Activated CD4-positive, CD25-positive, alpha-beta regulatory T cell treated with anti-CD3 and anti-CD28 coated beads, Interleukin-2, amount 50 U/mL, for 24 hours (primary cell): ENCODE measurements at regions not wholly inside any gene's neighbourhood (a gene's known extent, or its start where the extent isn't known, plus 50 kb on each side); places are given as distances from the start of the nearest gene placed in this dataset.

Experiments used
- ATAC-seq, 2 donors: fragments of 150-1000 bp; cut with Tn5 transposase; one replicate each; pipeline ENCODE4 v1.10.0; 2021; ENCODE audit warnings: mild to moderate bottlenecking in 1 of 2, moderate library complexity in 1 of 2

DNA sequence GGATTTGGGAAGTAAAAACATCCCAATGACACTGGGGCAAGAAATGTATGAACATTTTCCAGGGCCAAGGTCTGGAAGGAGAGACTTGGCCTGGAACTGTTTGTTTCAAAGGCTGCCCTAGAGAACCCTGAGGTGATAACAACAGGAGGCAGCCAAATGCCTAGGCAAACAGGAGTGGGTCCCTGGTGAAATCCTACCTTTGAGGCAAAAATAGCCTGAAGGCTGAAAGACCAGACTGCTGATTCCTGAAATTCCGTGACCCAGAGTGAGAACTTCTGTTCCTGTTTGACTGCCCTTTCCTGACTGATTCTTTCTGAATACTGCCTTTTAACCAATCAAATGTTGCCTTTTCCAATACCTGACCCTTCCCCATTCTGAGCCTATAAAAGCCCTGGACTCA lies 196.4 kb downstream of the NSUN3 start:
- ATAC-seq, result no peak

DNA sequence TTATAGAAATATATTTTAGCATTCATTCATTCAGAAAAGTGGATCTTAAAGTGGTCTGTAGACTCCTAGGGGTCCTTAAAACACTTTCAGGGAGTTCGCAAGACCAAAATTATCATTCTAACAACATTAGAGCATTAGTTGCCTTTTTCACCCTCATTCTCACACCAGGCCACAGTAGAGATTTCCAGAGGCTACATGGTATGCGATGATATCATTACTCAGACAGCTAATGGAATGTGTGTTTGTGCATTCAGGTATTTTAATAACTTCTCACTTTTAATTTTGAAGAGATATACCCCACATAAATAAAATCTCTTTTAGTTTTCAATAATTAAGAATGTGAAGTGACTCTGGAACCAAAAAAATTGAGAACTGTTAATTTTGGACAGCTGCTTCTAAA lies 206.9 kb downstream of the NSUN3 start:
- no peak for ATAC-seq

DNA sequence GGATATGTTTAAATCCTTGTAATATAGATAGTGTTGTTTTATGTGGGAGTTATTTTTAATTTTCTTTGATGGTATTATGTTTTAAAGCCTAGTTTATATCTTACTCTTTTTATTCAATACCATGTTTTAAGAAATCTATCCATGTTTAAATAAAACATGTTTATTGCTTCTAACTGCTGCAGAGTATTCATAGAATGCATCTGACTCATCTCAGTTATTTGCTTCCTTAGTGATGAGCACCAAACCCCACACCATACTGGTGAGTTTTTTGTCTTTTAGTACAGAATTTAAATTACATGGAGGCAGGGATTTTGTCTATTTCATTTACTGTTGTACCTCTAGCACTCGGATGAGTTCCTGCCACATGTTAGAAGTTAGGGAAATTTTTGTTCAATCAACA lies 209.2 kb downstream of the NSUN3 start:
- no peak for ATAC-seq

DNA sequence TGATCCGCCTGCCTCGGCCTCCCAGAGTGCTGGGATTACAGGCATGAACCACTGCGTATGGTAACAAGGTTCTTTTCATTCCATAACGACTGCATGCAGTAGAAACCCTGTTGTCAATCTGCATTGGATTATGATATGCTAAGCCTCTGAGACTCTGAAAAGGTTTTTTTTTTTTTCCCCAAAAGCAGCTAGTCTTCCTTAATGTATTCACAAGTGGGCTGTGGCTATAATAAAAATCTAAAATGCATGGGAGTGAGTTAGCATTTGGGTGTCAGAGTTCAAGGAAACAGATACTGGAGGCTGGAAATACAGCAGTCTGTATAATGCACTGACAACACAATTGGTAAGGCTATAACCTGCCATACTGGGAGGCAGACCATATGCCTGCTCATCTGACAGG lies 218.1 kb downstream of the NSUN3 start:
- no peak for ATAC-seq

DNA sequence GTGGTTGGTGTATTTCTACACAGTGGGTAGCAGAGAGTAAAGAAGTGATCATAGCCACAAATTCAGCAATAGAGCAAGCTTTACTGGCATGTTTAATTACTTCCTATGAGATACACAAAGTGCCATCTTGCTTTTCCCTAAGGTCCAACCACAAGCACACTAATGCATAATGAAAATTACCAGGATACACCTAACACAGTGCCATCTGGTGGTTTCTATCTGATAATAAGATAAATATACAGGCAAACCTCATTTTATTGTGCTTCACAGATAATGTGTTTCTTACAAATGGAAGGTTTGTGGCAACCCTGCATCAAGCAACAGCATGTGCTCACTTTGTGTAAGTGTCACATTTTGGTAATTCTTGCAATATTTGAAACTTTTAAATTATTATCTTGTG lies 223.0 kb downstream of the NSUN3 start:
- ATAC-seq, result no peak

DNA sequence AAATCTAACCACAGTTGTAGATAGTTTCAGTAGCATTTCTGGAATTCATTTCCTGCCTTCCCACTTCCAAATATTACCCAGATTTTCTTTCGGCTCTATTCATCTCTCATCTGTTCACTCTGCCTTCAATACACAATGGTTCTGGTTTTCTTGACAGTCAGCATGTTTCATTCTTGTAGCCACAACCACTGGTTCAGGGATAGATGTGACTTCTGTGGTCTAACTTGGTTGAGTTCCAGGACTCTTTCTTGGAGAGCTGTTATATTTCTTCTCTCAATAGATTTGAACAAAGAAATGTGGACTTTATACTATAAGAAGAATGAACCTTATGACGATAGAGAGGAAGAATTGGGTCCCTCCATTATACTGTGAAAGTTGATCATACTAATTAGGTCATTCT lies 228.8 kb downstream of the NSUN3 start:
- ATAC-seq, result no peak

DNA sequence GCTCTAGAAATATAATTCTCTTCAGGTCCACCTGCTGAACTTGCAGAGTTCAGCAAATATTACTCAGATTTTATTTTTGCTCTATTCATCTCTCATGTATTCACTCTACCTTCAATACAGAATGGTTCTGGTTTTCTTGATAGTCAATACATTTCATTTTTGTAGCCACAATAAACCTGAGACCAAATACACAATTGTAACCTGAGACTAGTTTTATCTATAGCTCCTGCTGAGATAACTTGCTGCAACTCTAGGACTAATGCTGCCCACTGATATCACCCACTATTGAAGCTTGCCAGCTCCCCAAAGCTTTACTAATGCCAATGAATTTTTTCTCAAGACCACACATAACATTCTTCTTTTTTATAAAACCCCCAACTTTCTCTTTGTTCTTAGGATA lies 229.3 kb downstream of the NSUN3 start:
- no peak for ATAC-seq

DNA sequence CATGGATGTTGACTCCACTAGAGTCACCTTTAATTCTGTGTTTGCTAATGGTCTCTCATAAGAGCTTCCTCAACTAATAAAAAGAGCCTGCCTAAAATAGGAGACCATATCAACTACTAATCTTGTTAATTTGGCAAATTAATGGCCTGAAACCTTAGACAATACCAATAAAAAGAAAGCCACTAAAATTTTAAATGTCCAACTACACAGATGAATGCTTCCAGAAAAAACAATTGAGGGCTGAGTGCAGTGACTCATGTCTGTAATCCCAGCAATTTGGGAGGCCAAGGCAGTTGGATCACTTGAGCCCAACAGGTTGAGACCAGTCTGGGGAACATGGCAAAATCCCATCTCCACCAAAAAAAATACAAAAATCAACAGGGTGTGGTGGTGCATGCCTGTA lies 230.9 kb downstream of the NSUN3 start:
- no peak for ATAC-seq

DNA sequence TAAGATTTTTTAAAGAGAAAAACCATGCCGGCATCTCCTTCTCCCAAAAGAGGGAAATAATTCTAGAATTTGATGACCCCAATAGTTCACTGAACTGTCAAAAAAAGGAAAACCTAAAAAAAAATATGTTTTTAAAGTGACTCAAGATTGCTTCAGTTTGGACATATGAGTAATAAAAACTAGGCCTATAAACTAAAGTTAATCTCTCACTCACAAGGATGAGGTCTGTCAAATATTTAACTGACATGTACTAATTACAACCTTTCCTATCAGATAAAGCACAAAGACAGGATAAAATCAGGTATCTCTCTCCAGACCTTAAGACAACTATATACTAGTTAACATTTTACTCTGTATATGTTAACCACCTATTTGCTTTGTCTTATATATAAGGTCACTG lies 231.9 kb downstream of the NSUN3 start:
- ATAC-seq, result no peak

DNA sequence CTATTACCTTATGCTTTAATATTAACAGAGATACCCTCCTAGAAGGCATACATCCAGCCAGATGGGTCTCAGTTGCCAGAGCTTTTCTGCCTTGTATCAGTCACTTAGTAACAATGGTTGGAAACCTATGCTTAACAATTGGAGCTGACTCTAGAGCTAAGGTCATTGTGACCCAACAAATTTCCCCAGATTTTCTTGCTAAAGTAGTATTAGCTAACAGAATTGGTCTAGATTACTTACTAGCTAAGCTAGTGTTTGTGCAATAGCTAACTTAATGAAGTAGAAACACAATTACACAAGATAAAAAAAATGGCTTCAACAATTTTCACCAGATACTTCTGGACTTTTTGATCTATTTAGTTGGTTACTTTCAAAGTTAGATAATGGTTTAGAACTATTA lies 236.9 kb downstream of the NSUN3 start:
- no peak for ATAC-seq

DNA sequence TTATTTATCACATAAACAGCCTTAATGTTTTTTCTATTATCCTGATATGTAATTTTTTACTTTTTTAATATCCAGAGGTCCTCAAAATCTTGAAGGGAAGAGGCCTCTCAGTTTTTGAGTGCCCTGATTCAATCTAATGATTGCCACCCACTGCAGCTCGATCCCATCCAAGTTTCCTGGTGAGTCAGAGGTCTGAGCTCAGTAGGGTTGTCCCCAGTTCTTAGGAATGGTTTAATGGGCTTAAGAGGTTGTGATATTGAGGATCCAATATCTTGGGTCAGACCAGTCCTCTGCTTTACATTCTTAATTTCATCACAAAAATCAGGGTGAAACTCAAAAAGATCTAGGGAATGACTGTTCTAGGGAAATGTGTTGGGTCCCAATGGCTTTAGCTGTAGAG lies 238.5 kb downstream of the NSUN3 start:
- ATAC-seq, result no peak

DNA sequence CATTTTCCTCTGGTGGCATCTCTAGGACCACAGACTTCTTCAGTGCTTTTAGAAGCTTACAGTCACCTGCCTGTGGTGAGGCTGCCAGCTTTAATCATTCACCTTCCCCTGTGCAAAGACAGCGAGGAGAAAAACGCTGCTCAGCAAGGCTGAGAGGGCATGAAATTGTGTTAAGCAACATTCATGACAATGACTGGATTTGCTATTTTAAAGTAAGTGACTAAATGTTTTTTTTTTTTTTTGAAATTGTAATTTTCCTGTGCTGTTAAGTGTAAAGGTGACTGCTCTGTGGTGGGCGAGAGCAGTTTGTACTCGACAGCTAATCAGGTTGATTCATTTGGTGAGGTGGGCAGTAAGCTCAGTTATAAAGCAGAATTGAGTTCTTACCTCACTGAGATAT lies 240.4 kb downstream of the NSUN3 start:
- no peak for ATAC-seq

DNA sequence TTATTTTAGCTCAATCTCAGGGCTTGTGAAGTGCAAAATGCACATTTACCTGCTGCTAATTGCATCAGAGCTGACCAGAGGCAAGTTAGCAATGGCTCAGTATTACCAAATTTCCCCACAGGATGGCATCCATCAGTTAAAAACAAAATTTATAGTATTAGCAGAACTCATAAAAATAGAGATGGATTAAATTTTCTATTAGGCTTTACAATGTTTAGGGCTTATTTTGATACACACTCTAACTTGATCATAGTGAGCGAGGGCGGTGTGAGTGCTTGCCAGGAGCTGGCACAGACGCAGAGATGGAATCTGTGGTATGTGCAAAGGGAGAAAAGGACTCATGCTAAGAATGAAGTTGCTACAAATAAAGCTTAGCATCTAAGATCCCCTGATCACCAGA lies 241.0 kb downstream of the NSUN3 start:
- no peak for ATAC-seq

DNA sequence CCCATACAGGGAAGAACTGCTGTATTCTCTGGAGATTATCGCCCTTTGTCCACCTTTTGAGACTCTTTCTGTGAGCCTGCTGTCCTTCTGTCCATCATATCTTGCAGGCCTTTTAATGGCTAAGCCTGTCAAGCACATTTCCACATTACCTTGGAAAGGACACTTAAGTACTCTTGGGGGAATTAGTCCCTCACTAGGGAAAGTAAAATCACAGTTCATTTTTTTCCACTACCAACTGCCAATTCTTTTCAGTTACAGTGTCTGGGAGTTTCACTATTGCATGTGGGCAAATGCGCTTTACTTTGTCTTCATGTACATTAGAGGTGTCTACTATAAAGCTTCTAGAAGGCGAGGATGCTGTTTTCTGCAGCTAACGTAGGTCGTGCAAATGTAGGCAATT lies 242.1 kb downstream of the NSUN3 start:
- ATAC-seq, result no peak

DNA sequence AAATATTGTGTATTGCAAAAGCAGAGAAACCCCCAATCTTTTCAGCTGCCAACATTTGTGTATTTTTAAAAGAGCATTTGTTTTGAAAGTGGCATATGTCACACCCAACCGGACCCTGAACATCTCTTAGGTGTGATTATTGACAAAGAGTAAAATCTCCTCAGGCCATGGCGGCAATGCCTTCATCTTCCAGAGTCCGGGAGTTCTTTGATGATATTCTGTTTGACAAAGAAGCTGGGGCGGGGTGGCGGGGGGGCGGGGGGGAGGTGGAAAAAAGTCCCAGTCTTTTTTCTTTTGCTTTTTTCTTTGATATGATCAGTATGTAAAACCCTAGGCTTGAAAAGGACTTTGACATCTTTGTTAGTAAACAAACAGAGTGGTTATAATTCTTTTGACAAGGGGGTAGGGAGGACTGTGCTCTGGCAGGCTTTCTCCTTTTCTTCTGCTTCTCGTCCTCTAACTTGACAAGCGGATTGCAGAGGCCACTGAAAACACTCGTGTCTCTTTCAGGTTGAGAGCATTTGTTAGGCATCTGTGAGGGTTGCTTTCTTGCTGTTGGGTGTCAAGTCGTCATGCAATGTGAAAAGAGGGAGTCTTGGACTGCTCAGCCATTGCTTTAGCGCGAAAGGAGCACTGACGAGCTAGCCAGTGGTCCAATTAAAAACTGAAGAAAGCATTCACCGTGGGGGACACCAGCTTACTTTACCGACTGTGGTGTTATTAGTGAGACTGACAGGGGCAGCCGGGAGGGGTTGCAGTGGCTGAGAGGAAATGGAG lies 243.2 kb downstream of the NSUN3 start:
- ATAC-seq, result no peak

DNA sequence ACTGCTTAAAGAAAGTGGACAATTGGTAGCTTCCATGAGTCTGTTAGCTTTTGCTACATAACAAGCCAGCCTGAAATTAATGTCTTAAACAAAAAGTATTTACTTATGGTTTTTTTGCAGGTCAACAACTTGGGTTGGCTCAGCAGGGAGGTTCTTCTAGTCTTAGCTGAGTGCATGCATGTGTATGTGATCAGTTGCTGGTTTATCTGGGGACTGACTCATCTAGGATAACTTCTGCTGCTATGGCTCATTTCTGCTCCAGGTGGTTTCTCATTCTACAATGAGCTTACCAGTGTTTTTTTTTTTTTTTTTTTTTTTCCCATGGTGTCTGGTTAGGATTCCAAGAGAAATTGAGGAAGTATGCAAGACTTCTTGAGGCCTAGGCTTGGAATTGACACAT lies 244.7 kb downstream of the NSUN3 start:
- no peak for ATAC-seq

DNA sequence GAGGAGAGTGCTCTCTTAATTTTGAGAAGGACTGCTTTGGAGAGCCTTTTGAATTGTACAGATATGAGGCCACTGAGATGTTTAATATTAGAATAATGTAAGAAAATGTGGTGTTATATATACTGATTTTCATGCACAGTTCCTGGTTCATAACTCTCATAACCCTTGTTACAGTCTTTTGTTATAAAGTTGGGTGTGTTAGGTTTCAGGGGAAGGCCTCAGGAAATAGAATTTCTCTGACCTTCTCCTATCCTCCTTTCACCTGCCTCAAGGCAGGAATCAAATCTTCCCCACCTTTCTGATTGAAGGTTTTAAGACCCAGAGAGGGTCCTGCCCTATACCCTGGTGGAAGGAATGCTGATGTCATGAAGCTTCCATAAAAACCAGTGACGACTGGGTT lies 245.9 kb downstream of the NSUN3 start:
- ATAC-seq, result no peak

DNA sequence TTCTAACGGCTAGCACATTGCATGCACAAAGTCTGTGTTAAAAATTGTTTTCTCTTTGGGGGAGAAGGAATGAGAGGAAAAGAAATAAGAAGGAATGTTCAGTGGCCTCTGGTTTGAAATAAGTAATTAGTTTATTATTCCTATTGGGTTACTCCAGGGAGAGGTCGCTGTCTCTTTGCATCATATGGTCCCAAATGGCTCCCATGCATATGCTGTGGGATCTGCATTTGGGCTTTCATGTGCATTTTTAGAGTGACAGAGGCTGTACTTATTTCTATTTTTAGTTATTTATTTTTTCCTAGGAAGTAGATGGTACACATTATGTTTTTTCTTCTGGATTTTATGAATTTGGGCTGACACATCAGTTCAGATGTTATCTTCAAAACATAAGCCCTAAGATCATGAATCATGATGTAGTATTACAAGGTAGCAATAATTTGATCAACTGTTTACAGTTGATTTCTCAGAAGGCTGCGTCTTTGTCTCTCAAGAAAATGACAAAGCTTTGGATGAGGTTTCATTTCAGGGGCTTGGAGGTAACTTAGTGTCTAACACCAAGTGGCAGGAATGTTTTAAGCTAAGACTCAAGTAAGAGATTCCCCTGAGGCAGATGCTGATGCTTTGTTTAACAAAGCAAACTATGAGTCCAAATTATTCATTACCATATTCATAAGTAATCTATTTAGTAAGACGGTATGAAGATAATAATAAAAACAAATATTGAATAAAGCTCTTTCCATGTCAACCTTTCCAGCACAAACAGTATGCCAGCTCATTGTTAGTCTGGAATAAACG lies 247.7 kb downstream of the NSUN3 start:
- no peak for ATAC-seq

DNA sequence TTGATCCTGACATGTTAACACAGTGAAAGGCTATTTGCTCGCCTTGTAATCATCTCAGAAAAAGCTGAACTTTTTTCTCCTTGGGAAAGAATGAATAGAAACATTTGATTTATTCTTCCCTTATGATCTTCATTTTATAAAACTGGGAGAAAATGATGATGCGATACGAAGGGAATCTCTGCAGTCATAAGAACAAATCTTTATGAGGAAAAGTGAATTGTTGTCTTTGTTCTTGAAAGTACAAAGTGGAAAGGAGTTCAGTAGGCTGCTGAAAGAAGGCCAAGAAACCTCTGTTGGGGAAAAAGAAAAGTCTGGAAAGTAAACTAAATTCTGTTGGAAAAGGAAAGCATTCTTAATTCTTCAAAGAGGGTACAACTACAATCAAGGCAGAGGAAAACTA lies 248.8 kb downstream of the NSUN3 start:
- no peak for ATAC-seq

DNA sequence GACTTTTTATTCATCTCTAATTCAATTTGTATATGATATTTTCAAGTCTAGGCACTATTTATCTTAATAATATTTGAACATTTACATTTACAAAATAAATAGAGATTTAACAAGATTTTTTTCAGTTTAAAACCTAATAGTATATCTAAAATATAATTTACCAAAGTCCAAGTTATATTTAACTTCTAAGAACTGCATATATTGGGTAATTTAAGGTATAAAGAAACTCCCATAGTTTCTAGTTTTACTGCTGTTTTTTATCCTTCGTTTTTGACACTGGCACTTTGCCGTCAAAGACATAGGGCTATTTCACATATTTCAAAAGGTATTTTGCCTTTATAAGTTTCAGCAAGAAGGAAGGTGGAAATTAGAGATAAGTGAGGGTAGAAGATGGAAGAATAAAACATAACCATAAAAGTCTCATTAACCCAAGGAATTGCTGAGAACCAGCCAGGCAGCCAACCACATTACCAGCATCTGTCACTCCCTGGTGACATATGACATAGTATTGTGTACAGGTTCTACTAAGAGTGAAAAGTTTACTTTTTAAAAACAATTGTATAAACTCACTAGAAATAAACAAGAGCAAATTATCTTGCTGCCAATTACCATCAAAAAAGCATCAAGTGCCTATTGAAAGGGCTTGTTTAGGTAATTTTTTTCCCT lies 251.5 kb downstream of the NSUN3 start:
- no peak for ATAC-seq

DNA sequence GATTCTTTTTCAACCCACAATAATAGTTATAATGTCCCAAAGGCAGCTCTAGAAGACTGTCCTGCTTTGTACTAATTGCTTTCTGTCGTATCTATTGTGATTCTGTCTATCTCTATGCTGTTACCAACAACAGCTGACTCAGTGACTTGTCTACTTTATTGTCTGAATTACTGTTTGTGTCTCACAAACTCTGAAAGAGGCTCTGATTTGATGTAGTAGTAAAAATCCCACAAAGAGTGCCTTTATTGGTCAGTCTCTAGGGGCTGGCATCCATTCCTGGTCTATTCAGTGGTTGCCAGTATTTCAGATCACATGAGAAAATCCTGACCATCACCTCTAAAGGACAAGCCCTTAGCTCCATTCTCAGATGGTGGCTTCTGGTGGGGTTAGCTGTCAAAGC lies 254.2 kb downstream of the NSUN3 start:
- no peak for ATAC-seq

DNA sequence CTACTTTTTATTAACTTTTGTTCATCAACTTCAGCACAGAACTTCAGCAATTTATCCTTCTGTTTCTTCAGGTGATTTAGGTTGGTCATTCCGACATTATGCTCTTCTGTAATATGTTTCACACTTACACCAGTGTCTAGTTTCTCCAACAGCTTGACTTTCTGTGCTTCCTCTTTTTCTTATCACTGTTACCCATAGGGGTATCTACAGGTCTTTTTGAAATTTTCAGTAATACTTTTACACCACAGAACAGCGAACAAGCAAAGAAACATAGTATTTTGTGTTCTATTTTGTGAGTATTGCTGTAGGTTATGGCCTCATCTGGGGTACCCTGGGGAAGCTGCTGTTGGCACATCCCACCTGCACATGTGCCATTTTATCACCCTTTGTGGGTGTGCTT lies 260.7 kb downstream of the NSUN3 start:
- ATAC-seq, result no peak

DNA sequence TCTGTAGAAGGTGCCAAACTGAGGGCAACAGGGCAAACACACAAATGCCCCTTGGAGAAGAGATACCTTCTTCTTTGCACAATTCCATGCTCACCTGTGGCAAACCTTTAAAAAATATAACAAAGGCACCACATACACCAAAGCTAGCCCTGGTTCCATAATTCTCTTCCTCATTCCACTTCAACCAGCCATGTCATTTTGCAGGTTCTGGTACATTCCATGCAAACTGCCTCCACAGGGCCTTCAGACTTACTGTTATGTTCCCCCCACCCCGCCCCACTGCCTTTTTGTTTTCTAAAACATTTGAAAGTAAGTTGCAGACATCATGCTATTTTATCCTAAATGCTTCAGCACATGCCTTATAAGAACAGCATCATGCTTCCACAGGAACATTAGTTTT lies 269.0 kb downstream of the NSUN3 start:
- no peak for ATAC-seq
